Right ventricle myocardium inferior (tissue), 1 donor: ENCODE measurements at regions not wholly inside any gene's neighbourhood (a gene's known extent, or its start where the extent isn't known, plus 50 kb on each side); places are given as distances from the start of the nearest gene placed in this dataset.
"Not testable (repeated sequence)": the region's sequence is repeated elsewhere in the genome, so short reads cannot be mapped to it uniquely, and the experiment has no call there.

Source experiments
- ATAC-seq: fragments of 200-7000 bp; cut with Tn5 transposase; one replicate; pipeline ENCODE4 v1.9.1; 2020; ENCODE audit warnings: mild to moderate bottlenecking, moderate library complexity
- DNase-seq: peaks from one replicate; pipeline ENCODE4 v3.0.0; 2021; ENCODE audit errors: missing footprints
- intact Hi-C: fragments of 100-400 bp; cut with DNase I; formaldehyde crosslinking; loops from one replicate; pipeline ENCODE4 v1.11.0; 2022
- donor health status: DM: no; HTN: yes; CAD: no; lungs with severe emphysema.

DNA sequence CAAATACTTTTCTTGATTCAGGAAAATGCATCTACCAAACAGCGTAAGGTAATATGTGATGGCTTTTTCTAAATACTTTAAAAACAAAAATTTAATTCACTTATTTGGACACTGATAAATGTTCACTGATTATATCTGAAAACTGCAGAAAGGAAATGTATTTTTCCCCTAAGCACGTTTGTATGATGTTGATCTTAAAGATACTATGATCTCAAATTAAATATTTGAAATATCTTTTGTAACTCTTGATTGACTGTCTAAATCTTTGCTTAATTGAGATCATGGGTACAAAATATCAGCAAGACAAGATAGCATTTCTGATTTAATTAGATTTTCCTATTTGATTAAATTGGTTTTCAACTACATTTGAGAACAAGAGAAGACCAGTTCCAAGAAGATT lies 281.0 kb upstream of the UGT8 start:
- DNase-seq: no peak
- ATAC-seq: no peak
- intact Hi-C loops: no loop called here

DNA sequence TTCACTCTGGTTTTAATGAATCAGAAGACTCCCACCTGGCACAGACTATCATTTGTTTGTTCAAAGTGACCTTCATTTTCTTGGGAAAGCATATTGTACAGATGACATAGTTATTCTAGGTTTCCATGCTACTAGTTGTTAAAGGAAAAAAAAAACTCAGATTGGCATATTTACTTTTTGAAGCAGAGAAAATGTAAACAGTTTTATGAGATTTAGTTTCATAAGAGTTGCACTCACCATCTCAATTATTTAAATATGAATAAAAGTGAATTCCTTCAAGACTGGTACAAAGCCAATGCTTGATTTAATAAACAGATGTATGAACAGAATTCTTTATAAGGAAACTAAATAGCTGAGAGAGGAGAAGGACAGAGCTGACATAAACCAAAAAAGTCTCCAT lies 280.3 kb upstream of the UGT8 start:
- no peak for DNase-seq
- ATAC-seq: no peak

DNA sequence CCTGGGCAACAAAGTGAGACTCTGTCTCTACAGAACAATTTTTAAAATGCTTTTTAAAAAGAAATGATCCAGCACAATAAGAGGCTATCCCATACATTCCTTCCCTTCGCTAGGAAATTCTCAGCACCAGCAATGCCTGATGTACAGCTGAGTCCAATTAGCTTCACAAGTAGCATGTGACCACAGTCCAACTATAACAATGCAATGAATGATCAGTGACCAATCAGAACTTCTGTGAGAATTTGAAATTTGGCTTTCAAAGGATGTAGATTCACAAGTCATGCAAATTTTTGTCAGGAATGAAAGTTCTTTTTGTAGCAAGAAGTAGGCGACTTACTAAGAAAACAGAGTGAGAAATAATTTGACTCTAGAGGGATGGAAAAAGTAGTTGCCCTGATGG lies 278.5 kb upstream of the UGT8 start:
- intact Hi-C loops: no loop called here
- ATAC-seq (no peak), DNase-seq (no peak)

More for the DNA sequence above, 280.3 kb upstream of the UGT8 start:
- intact Hi-C loops: no loop called here

DNA sequence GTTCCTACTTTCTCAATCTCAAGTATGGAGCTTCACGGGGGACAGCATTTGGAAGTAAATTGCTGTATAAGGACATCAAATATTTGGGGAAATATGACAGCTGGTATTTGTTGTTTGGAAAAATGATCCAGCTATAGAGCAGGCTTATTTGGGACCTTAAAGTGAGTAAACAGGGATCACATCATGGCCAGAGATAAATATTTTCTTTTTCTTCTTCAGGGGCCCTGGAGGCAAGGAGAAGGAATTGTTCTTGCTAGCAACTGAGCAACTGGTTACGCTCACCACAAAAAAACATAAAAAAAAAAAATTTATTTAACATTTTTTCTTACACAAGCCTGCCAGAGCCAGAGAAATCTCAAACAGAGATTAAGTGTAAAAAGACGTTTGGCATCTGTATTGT lies 277.2 kb upstream of the UGT8 start:
- no peak for ATAC-seq

DNA sequence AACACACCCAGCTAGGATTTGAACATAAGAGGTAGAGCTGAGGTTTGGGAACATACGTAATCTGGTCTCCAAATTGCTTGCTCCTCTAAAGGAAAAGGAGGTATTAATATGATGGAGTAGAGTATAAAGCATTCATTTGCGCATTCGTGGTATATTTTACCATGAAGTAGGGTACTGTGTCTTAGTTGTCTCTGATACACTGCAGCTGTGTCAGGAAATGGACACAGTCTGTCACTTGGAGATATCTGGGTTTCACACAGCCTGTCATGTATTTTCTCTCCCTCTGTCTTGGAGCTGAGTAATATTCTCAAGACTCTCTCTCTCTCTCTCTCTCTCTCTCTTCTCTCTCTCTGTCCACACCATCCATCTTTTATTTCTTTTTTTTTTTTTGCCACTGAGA lies 274.8 kb upstream of the UGT8 start:
- intact Hi-C loops: no loop called here
- no peak for DNase-seq
- ATAC-seq: no peak

More for the DNA sequence above, 277.2 kb upstream of the UGT8 start:
- intact Hi-C loops: no loop called here
- DNase-seq: no peak

DNA sequence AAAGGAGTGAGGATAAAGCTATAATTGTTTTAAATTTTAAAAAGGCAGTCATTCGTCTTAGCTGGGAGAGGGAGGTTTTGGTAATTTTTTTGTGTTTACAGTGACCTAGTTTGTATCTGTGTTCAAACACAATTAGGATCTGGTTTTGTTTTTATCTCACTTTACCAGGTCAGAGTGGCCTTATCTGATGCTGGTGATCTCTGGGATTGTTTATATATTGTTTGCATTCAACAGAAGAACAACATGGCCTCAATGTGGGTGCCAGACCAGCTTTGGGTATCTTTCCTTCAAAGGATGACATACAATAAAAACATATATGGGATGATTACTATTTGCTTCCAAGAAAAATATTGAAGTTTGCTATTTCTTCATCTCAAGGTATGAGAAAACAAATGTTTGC lies 272.2 kb upstream of the UGT8 start:
- DNase-seq (no peak), ATAC-seq (no peak)
- intact Hi-C loops: no loop called here

DNA sequence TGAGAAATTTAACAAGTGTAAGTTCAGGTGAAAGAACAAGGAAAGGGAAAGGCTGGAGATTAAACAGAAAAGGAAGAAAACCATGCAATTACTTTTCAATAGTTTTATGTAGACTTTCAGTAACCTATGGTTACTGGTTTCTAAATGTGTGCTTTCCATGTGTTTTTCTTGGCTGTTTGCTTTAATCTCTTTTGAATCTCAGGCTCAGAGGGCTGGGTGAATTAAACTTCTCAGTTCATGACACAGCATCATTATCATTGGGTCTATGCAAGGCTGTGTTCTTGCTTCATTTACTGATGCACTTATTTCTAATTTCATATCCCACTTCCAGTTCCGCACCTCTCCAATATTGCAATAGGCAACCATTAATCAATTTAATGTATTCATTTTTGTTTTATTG lies 266.5 kb upstream of the UGT8 start:
- ATAC-seq (no peak), DNase-seq (no peak)
- intact Hi-C loops: no loop called here

DNA sequence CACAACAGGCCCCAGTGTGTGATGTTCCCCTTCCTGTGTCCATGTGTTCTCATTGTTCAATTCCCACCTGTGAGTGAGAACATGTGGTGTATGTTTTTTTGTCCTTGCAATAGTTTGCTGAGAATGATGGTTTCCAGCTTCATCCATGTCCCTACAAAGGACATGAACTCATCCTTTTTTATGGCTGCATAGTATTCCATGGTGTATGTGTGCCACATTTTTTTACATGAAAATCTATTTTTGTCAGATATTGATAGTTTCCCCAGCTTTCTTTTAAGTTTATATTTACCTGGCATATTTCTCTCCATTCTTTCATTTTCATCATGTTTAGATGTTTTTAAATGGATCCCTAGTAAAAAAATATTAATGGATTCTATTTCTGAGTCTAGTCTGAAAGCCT lies 264.2 kb upstream of the UGT8 start:
- intact Hi-C loops, DNase-seq, ATAC-seq: not testable (repeated sequence)

DNA sequence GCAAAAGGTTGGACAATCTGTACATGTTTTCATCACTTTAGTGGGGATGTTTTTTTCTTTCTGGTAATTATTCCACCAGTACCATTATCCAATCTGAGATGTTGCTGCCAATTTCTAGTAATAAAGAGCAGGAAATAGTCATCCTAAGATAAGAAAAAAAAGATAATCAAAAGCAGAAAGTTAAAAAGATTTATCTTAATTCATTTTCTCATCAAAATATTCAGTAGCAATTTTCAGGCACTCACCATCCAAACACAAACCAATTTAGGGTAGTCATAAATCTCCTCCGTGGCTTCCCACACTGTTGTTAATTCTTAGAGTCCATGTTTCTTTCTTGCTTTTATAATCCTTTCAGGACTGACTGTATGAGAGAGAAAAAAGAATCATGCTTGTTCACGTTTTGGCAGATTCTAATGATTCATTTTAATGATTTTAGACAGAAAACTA lies 263.7 kb upstream of the UGT8 start:
- intact Hi-C loops: no loop called here
- DNase-seq (no peak), ATAC-seq (no peak)

DNA sequence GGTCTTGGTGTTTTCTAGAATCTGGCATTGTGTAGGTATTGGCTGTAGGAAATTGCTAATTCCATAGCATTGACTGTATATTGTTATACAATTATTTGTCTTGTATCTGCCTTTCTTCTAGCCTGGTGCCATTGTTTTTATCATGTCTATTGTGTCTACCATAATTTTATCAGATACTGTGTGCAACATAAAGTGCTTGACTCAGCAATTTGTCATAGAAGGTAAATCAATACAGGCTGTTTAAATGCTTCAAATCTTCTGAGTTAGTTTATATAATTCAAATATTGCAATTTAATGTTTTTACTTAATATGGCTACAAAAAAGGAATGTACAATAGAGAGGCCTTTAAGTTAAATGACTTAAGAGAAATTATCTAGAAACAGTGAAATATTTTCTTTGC lies 263.3 kb upstream of the UGT8 start:
- DNase-seq (no peak), ATAC-seq (no peak)
- intact Hi-C loops: no loop called here

DNA sequence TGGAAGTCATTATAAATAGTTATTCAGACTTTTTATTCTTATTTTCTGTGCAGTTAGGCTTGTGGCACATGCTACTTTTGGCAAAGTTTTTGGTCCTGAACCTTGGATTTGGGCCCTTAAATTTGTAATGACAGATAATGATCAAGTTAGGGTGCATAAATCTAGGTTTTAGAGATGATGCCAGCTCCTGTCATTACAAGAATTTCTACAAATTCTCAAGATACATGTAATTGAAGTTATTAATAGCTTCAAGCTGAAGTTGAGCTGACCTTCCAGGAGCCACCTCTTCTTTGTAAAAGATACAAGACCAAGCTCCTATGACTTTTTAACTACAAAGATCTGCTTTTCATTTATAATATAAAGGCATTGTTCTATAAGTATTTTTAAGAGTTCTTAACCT lies 255.6 kb upstream of the UGT8 start:
- no peak for ATAC-seq
- DNase-seq: no peak
- intact Hi-C loops: no loop called here

DNA sequence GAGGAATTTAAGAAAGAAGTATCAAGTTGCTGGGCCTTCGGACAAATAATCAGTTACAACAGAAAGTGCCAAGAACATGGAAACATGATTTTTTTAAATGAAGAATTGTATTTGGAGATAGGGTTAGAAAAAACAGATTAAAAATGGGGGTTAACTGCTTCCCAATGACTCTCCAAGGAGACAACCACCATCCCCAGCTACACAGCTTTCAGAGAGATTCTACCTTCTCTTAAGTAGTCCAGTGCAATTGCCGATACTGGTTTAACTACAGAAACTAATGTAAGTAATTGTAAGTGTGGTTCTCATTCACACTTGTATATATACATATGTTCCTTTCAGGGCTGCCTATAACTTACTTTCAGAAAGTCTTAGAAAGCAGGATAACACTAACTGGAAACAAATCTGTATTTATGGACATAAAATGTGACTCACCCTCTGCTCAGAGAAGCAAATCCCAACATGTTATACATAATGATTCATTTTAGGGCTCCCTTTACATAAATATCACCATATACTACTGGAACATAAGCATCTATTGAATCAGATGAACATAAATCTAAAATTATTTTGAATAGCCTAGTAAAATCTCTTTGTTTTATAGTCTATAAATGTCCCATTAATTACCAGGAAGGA lies 248.9 kb upstream of the UGT8 start:
- ATAC-seq: no peak
- no peak for DNase-seq
- intact Hi-C loops: no loop called here

DNA sequence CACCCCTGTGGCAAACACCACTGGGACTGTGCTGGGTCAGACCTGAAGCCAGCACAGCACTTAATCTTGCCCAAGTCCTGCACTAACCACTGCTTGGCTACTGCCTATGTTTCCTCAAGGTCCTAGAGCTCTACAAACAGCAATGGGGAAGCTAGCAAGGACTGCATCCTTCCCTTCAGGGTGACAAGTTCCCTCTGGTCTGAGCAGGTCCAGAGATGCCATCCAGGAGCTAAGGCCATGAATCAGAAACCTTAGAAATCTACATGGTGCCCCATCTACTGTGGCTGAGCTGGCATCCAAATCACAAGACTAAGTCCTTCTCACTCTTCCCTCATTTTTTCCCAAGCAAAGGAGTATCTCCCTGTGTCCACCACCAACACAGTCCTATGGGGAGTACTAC lies 239.7 kb upstream of the UGT8 start:
- intact Hi-C loops: no loop called here
- ATAC-seq (no peak), DNase-seq (no peak)

DNA sequence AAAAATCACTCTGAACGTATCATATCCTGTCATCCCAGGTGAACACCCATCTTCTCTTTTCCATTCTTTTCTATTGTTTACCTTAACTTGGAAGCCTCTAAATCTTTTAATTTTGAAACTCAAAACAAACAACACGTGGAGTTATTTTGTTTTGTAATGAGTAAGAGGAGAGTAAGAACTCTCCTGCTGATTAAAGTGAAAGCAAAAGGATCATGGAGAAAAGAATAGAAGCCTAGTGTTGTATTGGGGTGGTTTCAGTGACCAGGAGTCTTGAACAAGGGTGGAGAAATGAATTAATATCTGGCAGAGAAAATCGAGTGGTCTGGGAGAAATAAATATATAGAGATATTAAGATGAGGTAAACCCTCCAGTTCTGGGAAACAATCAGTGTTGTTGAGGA lies 237.4 kb upstream of the UGT8 start:
- intact Hi-C loops: no loop called here
- ATAC-seq (no peak), DNase-seq (no peak)

DNA sequence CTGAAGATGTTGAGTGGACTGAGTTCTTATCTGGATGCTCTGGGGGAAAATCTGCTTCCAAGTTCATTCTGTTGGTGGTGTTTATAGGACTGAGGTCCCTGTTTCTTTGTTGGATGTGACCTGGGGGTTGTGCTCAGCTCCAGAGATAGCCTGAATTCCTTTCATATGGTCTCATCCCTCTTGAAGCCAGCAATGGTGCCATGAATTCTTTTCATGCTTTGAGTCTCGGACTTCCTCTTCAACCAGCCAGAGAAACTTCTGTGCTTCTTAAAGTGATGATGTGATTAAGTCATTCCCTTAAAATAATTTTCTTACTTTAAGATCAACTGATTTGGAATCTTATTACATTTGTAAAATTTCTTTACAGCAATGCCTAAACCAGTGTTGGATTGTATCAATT lies 233.8 kb upstream of the UGT8 start:
- DNase-seq (no peak), ATAC-seq (peak; percentile 42)
- intact Hi-C loops: no loop called here

DNA sequence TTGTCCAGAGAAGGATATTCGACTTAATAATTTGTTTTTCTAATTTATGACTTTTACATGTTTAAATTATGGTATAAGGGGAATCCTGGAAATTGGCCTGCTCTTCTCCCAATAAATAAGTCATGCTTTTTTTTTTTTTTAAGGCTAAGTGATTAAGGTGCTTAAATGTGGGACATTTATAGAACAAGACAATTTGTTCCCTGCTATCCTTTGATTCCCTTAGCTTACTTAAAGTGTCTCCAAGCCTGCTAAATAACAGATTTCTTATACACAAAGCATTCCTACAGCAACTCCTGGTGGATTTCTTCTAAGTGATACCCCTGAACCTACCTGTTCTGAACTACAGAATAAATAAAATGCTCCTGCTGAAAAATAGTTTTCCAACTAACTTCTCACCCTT lies 233.0 kb upstream of the UGT8 start:
- ATAC-seq: no peak
- intact Hi-C loops: no loop called here

DNA sequence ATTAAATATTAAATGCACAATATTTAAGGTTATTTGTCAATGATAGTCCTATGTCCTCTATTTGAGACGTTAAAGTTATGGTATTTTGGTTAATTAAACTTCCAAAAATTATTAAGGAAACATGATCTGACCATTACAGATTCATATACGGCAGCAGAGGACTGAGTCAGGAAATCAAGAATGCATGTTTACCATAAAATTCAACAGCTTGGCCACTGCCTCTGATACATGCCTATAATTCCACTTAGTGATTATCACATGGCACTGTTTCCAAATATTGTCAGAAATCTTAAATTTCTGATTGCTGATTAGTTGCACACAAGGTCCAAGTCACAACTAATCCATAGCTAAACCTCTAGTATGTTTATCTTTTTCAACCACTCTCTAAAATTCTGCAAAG lies 232.2 kb upstream of the UGT8 start:
- ATAC-seq: no peak
- no peak for DNase-seq
- intact Hi-C loops: no loop called here

More for the DNA sequence above, 233.0 kb upstream of the UGT8 start:
- DNase-seq: no peak

DNA sequence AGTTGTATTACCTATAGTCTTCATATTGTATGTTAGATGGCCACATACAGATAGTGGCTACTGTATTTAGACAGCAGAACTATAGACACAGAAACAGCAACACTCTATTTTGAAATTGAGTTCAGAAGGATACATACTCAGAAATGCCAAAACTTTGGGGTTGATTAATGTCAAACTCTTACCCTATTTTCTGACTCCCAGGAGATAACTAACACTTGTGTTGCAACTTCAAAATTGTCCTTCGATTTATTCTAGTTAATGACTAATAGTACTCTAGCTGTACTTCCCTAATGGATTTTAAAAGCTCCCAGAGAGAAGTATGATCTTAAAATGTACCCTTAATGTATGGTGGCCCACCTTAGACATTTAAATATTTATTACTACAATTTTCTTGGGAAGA lies 229.9 kb upstream of the UGT8 start:
- ATAC-seq (no peak), DNase-seq (no peak)
- intact Hi-C loops: no loop called here

DNA sequence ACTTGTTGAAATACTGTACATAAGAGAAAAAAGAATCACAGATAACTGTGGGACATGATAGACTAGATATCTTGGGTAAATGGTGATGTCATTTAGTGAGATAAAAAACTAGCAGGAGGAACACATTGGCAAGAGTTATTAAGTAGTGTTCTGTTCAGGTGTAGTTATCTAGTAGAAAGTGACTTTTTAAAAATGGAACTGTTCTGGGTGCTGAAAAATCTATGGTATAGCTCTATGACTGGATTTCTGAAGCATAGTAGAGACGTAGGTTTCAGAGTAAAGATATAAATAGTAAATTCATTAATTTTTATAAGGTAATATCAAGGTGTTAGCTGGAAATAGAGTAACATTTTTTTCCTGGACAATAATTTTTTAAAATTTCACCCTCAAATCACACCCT lies 225.1 kb upstream of the UGT8 start:
- intact Hi-C loops: no loop called here
- no peak for ATAC-seq
- DNase-seq: no peak

DNA sequence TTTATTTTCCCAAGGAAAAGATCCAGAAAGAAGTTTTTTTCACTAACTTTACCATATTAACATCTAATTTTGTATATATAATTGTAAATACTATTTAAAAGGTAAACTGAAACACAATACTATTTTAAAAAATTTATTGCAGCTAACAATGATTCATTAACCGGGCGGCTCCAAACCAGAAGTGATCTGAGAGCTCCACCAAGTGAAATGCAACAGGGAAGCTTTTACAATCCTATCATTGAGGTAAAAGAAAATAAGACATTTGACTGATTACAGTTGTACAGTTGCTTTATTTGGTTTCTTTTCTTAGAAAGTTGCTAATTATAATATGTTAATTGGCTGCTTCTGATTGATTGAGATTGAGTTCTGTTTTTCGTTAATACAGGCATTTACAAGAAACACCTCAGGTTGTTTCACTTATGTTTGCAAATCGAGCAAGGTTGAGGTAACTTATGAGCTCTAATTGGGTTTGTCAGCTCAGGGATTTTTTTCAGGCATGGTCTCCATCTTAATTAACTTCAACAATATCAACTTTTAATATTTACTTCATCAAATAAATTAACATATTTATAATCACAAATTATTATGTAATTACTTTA lies 220.2 kb upstream of the UGT8 start:
- ATAC-seq: no peak
- no peak for DNase-seq
- intact Hi-C loops: no loop called here

DNA sequence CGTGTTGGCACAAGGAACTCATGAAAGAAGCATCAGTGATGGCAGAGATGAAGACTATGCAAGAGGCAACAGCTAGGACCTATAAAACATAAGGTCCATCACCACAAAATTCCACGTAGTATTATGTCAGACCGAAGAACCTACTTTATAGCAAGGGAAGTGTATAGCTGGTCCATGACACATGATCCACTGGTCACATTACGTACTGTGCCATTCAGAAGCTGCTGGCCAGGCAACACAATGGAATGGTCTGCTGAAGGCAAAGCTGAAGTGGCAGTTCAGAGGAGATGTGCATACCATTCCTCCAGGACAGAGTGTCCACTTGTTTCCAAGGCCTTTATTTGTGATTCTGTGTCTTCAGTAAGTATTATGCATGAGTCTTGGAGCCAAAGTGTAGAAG lies 215.5 kb upstream of the UGT8 start:
- DNase-seq (no peak), ATAC-seq (no peak)
- intact Hi-C loops: loop anchor here (10.0 kb wide), 3 partner anchors 428 to 988 kb away; no protein-coding TSS in a partner anchor
